ENCODE measurements at regions not wholly inside any gene's neighbourhood (a gene's known extent, or its start where the extent isn't known, plus 50 kb on each side); places are given as distances from the start of the nearest gene placed in this dataset.
"Not testable (repeated sequence)": the region's sequence is repeated elsewhere in the genome, so short reads cannot be mapped to it uniquely, and the experiment has no call there.

DNA sequence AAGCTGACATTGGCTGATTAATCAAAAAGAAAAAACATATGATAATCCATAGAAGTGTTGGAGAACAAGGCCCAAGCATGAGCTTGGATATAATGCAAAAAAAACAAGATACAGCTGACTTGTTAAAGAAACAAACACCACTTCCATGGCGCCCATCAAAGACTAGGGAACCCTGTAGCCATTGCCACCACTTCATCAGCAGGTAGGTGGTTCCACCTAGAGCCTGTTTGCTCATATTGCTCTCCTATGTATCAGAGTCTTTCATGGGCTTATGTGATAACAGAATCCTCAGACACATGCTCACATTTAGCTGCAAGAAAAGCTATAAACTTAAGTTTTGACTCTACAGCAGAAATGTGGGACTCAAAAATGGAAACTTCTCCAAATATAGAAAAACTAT is 2179.9 kb downstream of the EPHA3 start:
- H3K4me1 Mint-ChIP-seq (ENCODE audit: low read depth); H3K27ac Mint-ChIP-seq; DNase-seq (ENCODE audit: low spot score); H3K4me3 Mint-ChIP-seq (ENCODE audit: low read depth); H3K36me3 Mint-ChIP-seq (ENCODE audit: low read depth); intact Hi-C loops (cut with micrococcal nuclease); H3K27me3 Mint-ChIP-seq (ENCODE audit: low read depth): not testable (repeated sequence)
- H3K9me3 Mint-ChIP-seq, result peaks cover 41% of the 10 kb centered on the region

DNA sequence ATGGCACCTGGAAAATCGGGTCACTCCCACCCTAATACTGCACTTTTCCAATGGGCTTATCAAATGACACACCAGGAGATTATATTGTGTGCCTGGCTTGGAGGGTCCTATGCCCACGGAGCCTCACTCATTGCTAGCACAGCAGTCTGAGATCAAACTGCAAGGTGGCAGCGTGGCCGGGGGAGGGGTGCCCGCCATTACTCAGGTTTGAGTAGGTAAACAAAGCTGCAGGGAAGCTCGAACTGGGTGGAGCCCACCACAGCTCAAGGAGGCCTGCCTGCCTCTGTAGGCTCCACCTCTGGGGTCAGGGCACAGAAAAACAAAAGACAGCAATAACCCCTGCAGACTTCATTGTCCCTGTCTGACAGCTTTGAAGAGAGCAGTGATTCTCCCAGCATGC is 2184.0 kb downstream of the EPHA3 start:
- H3K9me3 Mint-ChIP-seq, result peaks cover 58% of the 10 kb centered on the region
- H3K4me1 Mint-ChIP-seq (ENCODE audit: low read depth); intact Hi-C loops (cut with micrococcal nuclease); H3K4me3 Mint-ChIP-seq (ENCODE audit: low read depth); DNase-seq (ENCODE audit: low spot score); H3K27ac Mint-ChIP-seq; H3K27me3 Mint-ChIP-seq (ENCODE audit: low read depth); H3K36me3 Mint-ChIP-seq (ENCODE audit: low read depth): not testable (repeated sequence)
